B cell (primary cell): ENCODE measurements at regions not wholly inside any gene's neighbourhood (a gene's known extent, or its start where the extent isn't known, plus 50 kb on each side); places are given as distances from the start of the nearest gene placed in this dataset.

Experiments used
- ATAC-seq: fragments of 200-7000 bp; cut with Tn5 transposase; one replicate; pipeline ENCODE4 v1.10.0; 2021; ENCODE audit warnings: low read depth, mild to moderate bottlenecking, moderate number of reproducible peaks, moderate library complexity
- CTCF ChIA-PET: fragments of 350-600 bp; sonication (Branson Sonifier 250); formaldehyde crosslinking; loops from one replicate; lab custom pipeline; 2021; ENCODE audit warnings: antibody characterized with exemption, inconsistent platforms; lab: Charles Lee
- POLR2A ChIA-PET: fragments of 350-600 bp; sonication (Branson Sonifier 250); formaldehyde crosslinking; loops from one replicate; lab custom pipeline; 2021; ENCODE audit warnings: antibody characterized with exemption; lab: Charles Lee
- DNase-seq: peaks from one replicate; pipeline ENCODE4 v3.0.0; 2013
- H2AFZ ChIP-seq: 2 replicates; pipeline ENCODE4 v1.6.1; 2012; ENCODE audit warnings: mild to moderate bottlenecking, low read depth, low read length; ENCODE audit not compliant: insufficient read depth, poor library complexity, severe bottlenecking
- H3K27ac ChIP-seq, 2 donors: 1 replicate in 1 of 2; 2 replicates in 1 of 2; pipeline ENCODE4 v1.5.1; 2012 to 2013; ENCODE audit warnings: low read length in 2 of 2, mild to moderate bottlenecking in 2 of 2, moderate library complexity in 1 of 2
- H3K27me3 ChIP-seq, 4 experiments: fragments of 200-600 bp in 1 of 4; sonication (generic) in 1 of 4; replicated peaks in 1 of 4; 1 replicate in 2 of 4; 2 replicates in 2 of 4; pipeline versions ENCODE4 v1.6.1 to v1.7.0; 2013 to 2016; ENCODE audit warnings: low read length in 3 of 4, mild to moderate bottlenecking in 2 of 4, mixed read lengths in 1 of 4, moderate library complexity in 1 of 4; ENCODE audit not compliant: insufficient read depth in 4 of 4, control insufficient read depth in 3 of 4; ENCODE audit errors: control extremely low read depth in 1 of 4
- H3K36me3 ChIP-seq, 2 experiments: replicated peaks in 1 of 2; 1 replicate in 1 of 2; 2 replicates in 1 of 2; pipeline versions ENCODE4 v1.6.1 to v1.7.1; 2013; ENCODE audit warnings: low read length in 1 of 2; ENCODE audit not compliant: insufficient read depth in 2 of 2, control insufficient read depth in 1 of 2; ENCODE audit errors: control extremely low read depth in 1 of 2, extremely low read depth in 1 of 2
- H3K4me1 ChIP-seq, 2 donors: fragments of 200-600 bp in 1 of 2; sonication (generic) in 1 of 2; 1 replicate in 1 of 2; 2 replicates in 1 of 2; pipeline versions ENCODE4 v1.5.1 to v1.6.1; 2013 to 2017; ENCODE audit warnings: low read length in 2 of 2; ENCODE audit not compliant: control insufficient read depth in 2 of 2, insufficient read depth in 2 of 2
- H3K4me2 ChIP-seq: replicated peaks from 2 replicates; pipeline ENCODE3; 2012; ENCODE audit warnings: mild to moderate bottlenecking, low read depth, low read length; ENCODE audit not compliant: poor library complexity, severe bottlenecking
- H3K4me3 ChIP-seq, 5 experiments: fragments of 200-600 bp in 1 of 5; sonication (generic) in 1 of 5; 1 replicate in 3 of 5; 2 replicates in 2 of 5; pipeline versions ENCODE4 v1.5.1 to v1.7.0; 2011 to 2016; ENCODE audit warnings: low read length in 4 of 5, mild to moderate bottlenecking in 4 of 5, low read depth in 2 of 5, control low read depth in 1 of 5, moderate library complexity in 1 of 5; ENCODE audit not compliant: insufficient read depth in 1 of 5; ENCODE audit errors: control extremely low read depth in 1 of 5, extremely low read depth in 1 of 5
- H3K79me2 ChIP-seq: fragments of 200-600 bp; sonication (generic); one replicate; pipeline ENCODE4 v1.6.0; 2016; ENCODE audit warnings: low read length; ENCODE audit not compliant: control insufficient read depth, insufficient read depth
- H3K9ac ChIP-seq: fragments of 200-600 bp; sonication (generic); 2 replicates; pipeline ENCODE4 v1.6.1; 2017; ENCODE audit warnings: mild to moderate bottlenecking, low read length, moderate library complexity
- H3K9me3 ChIP-seq, 3 donors: one replicate each; pipeline versions ENCODE4 v1.6.1 to v1.7.1; 2013; ENCODE audit warnings: low read length in 2 of 3; ENCODE audit not compliant: control insufficient read depth in 2 of 3, insufficient read depth in 1 of 3; ENCODE audit errors: control extremely low read depth in 1 of 3
- H4K20me1 ChIP-seq: 2 replicates; pipeline ENCODE4 v1.6.0; 2012; ENCODE audit warnings: mild to moderate bottlenecking, low read length; ENCODE audit not compliant: insufficient read depth, control insufficient read depth, poor library complexity, severe bottlenecking
- H3K27ac Mint-ChIP-seq: one replicate; pipeline ENCODE4 v1.8.0; 2021; ENCODE audit warnings: mixed read lengths
- H3K27me3 Mint-ChIP-seq: one replicate; pipeline ENCODE4 v1.8.0; 2021; ENCODE audit warnings: mixed read lengths
- H3K4me1 Mint-ChIP-seq: one replicate; pipeline ENCODE4 v1.8.0; 2021; ENCODE audit warnings: mixed read lengths
- H3K4me3 Mint-ChIP-seq: one replicate; pipeline ENCODE4 v1.8.0; 2021; ENCODE audit warnings: mixed read lengths
- H3K9me3 Mint-ChIP-seq: one replicate; pipeline ENCODE4 v1.8.0; 2022; ENCODE audit warnings: mixed read lengths; ENCODE audit not compliant: insufficient read depth
- CTCF ChIP-seq: fragments of 200-600 bp; IDR thresholded peaks from one replicate; pipeline ENCODE4 v1.8.0; 2022; ENCODE audit warnings: antibody characterized with exemption, mild to moderate bottlenecking
- EZH2 ChIP-seq: IDR thresholded peaks from 2 replicates; pipeline ENCODE4 v1.6.1; 2012; ENCODE audit warnings: borderline replicate concordance, low read depth, mild to moderate bottlenecking, moderate library complexity, low read length; ENCODE audit not compliant: insufficient read depth, poor library complexity, severe bottlenecking
- WGBS: methylation state at CpG from one replicate; pipeline ENCODE4 v1.1.5; 2013; ENCODE audit warnings: missing lambda C conversion rate; ENCODE audit not compliant: insufficient coverage; 5-methylcytosine and 5-hydroxymethylcytosine counted together
- intact Hi-C: fragments of 100-400 bp; cut with micrococcal nuclease; formaldehyde crosslinking; loops from one replicate; pipeline ENCODE4 v1.10.0; 2022

GRCh38 chr15:39144613-39145499 lies 436.0 kb upstream of the THBS1 start:
- Histone ChIP-seq H3K79me2 (no peaks in the 10 kb centered on the region), H3K4me2 (no peak overlapping the region), H3K9me3 (no peaks in the 10 kb centered on the region), H3K27ac (no peak overlapping the region), H2AFZ (no peak overlapping the region), H4K20me1 (no peaks in the 10 kb centered on the region), H3K4me3 (no peak overlapping the region), H3K36me3 (no peaks in the 10 kb centered on the region), H3K27me3 (no peaks in the 10 kb centered on the region), H3K4me1 (no peaks in the 10 kb centered on the region), H3K9ac (no peak overlapping the region)
- no CpG with 5 or more reads among the region's 2 CpGs for WGBS
- Mint-ChIP-seq H3K4me3 (no peak overlapping the region), H3K27ac (no peak overlapping the region), H3K27me3 (no peaks in the 10 kb centered on the region), H3K4me1 (no peaks in the 10 kb centered on the region), H3K9me3 (no peaks in the 10 kb centered on the region)
- DNase-seq, result no peak
- ATAC-seq, result no peak
- CTCF ChIA-PET, result no interaction called here
- intact Hi-C loops, result no loop called here
- no peak for TF ChIP-seq EZH2
- TF ChIP-seq CTCF, result no peak
- POLR2A ChIA-PET, result no interaction called here

- H3K9me3 Mint-ChIP-seq, result no peaks in the 10 kb centered on the region
- intact Hi-C loops, result no loop called here
- Histone ChIP-seq H3K9me3 (no peaks in the 10 kb centered on the region), H2AFZ (no peak overlapping the region), H3K27me3 (no peaks in the 10 kb centered on the region), H4K20me1 (no peaks in the 10 kb centered on the region), H3K9ac (no peak overlapping the region), H3K36me3 (no peaks in the 10 kb centered on the region), H3K4me1 (no peaks in the 10 kb centered on the region), H3K4me2 (no peak overlapping the region), H3K27ac (no peak overlapping the region), H3K79me2 (no peaks in the 10 kb centered on the region), H3K4me3 (no peak overlapping the region)
- DNase-seq (no peak), ATAC-seq (no peak)
- no peaks in the 10 kb centered on the region for H3K4me1 Mint-ChIP-seq
- no peaks in the 10 kb centered on the region for H3K27me3 Mint-ChIP-seq
- WGBS, result no CpG with 5 or more reads among the region's 2 CpGs
- H3K27ac Mint-ChIP-seq, result no peak overlapping the region
- TF ChIP-seq CTCF (no peak), EZH2 (no peak)
- no peak overlapping the region for H3K4me3 Mint-ChIP-seq
- ChIA-PET POLR2A (no interaction called here), CTCF (no interaction called here)
These were observed 434.8 kb upstream of the THBS1 start for GRCh38 chr15:39145854-39146625.
